ENCODE measurements at regions not wholly inside any gene's neighbourhood (a gene's known extent, or its start where the extent isn't known, plus 50 kb on each side); places are given as distances from the start of the nearest gene placed in this dataset.

GRCh38 chr10:90313576-90314325 is 544.1 kb downstream of the HTR7 start:
- TF ChIP-seq EZH2 (IDR thresholded peaks at IDR 0.05) (no peak), POLR2AphosphoS5 (IDR thresholded peaks at IDR 0.05; ENCODE audit: borderline replicate concordance, low read depth, low read length) (no peak), FOXP2 (optimal IDR thresholded peaks at IDR 0.05; ENCODE audit: control extremely low read depth, extremely low read length, insufficient read depth) (no peak)
